ENCODE measurements at regions not wholly inside any gene's neighbourhood (a gene's known extent, or its start where the extent isn't known, plus 50 kb on each side); places are given as distances from the start of the nearest gene placed in this dataset.

DNA sequence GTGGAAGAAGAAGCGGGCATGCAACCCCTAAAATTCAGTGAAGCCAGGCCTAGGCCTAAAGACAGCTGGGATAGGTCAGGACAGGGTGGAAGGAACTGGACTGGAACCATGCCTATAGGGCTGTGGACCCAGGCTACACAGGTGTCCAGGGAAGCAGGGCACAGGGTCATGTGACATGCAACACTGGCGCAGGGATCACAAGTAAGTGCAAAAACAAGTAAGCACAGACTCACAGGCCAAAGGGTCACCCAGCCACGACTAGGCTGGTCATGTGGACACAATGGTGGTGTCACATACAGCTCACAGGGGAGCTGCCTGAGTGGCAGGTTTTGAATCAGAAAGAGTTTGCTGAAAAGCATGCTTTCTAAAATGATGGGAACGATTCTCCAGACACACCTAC is 195.7 kb downstream of the SPTSSA start:
- H3K27ac Mint-ChIP-seq (ENCODE audit: unreplicated experiment), result no peak overlapping the region
- H3K36me3 Mint-ChIP-seq (ENCODE audit: unreplicated experiment), result no peaks in the 10 kb centered on the region

DNA sequence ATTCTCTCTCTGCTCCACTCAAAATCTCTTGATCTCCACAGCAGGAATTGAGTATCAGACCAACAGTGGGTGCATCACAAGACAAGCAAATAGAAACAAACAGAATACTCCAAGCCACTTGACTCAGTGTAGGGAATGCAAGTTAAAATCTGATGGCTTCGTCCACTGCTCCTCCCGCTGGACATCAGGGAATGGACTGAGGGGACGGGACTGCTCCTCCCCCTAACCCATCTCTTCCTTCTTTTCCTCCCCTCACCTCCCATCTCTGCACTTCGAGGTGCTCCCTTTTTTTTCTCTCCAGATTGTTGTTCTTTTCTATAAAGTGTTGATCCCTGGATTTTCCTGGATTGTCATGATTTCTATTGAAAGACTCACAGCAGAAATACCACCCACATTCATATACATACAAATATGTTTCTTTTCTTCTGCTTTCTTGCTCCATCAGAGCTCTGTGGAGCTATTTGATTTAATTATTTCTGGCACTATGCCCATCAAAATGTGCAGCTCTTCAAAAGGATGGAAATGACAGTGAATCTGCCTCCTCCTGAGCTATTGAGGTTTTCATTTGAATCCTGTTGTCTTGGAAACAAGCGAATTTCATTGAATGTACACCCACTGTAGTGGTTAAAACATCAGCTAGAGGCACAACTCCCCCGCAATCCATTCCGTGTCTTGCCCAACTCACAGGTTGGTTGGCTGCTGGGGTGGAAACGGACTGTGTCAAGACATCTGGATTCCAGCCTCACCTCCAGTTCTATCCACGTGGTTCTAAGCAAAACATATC is 199.7 kb downstream of the SPTSSA start:
- Mint-ChIP-seq H3K36me3 (ENCODE audit: unreplicated experiment) (no peaks in the 10 kb centered on the region), H3K9me3 (ENCODE audit: unreplicated experiment) (no peaks in the 10 kb centered on the region), H3K27ac (ENCODE audit: unreplicated experiment) (no peak overlapping the region), H3K4me1 (ENCODE audit: unreplicated experiment) (no peaks in the 10 kb centered on the region), H3K27me3 (ENCODE audit: unreplicated experiment) (peaks cover 27% of the 10 kb centered on the region), H3K4me3 (ENCODE audit: unreplicated experiment) (no peak overlapping the region)
- no peak for DNase-seq (ENCODE audit: extremely low spot score, unreplicated experiment)
- TF ChIP-seq, protein P1, sequence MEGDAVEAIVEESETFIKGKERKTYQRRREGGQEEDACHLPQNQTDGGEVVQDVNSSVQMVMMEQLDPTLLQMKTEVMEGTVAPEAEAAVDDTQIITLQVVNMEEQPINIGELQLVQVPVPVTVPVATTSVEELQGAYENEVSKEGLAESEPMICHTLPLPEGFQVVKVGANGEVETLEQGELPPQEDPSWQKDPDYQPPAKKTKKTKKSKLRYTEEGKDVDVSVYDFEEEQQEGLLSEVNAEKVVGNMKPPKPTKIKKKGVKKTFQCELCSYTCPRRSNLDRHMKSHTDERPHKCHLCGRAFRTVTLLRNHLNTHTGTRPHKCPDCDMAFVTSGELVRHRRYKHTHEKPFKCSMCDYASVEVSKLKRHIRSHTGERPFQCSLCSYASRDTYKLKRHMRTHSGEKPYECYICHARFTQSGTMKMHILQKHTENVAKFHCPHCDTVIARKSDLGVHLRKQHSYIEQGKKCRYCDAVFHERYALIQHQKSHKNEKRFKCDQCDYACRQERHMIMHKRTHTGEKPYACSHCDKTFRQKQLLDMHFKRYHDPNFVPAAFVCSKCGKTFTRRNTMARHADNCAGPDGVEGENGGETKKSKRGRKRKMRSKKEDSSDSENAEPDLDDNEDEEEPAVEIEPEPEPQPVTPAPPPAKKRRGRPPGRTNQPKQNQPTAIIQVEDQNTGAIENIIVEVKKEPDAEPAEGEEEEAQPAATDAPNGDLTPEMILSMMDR (IDR thresholded peaks at IDR 0.05), result no peak

More for the DNA sequence above, 195.7 kb downstream of the SPTSSA start:
- Mint-ChIP-seq H3K9me3 (ENCODE audit: unreplicated experiment) (no peaks in the 10 kb centered on the region), H3K27me3 (ENCODE audit: unreplicated experiment) (peaks cover 25% of the 10 kb centered on the region), H3K4me1 (ENCODE audit: unreplicated experiment) (no peaks in the 10 kb centered on the region), H3K4me3 (ENCODE audit: unreplicated experiment) (no peak overlapping the region)
- DNase-seq (ENCODE audit: extremely low spot score, unreplicated experiment), result no peak
- TF ChIP-seq, protein P1 (IDR thresholded peaks at IDR 0.05), result no peak

DNA sequence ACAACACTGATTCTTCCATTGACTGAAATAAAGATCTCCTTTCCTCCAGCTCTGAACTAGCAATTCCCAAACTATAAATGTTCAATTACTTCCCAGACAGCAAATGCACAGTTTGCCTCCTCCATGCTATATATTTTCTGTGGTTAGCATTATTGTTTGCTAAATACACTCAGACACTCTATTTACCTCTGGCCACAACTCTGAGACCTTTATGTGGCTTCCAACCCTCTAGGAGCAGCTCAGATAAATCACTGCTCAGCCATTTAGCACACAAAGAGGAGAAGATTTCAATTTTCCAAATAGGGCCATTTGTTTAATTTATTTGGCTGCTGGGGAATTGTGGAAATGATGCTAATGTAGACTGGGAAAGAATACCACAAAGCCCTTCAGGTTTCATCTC is 202.0 kb downstream of the SPTSSA start:
- H3K36me3 Mint-ChIP-seq (ENCODE audit: unreplicated experiment), result no peaks in the 10 kb centered on the region
- H3K9me3 Mint-ChIP-seq (ENCODE audit: unreplicated experiment), result no peaks in the 10 kb centered on the region
- peaks cover 28% of the 10 kb centered on the region for H3K27me3 Mint-ChIP-seq (ENCODE audit: unreplicated experiment)
- TF ChIP-seq, protein P1 (IDR thresholded peaks at IDR 0.05), result no peak
- no peak overlapping the region for H3K4me3 Mint-ChIP-seq (ENCODE audit: unreplicated experiment)
- no peak for DNase-seq (ENCODE audit: extremely low spot score, unreplicated experiment)
- H3K27ac Mint-ChIP-seq (ENCODE audit: unreplicated experiment), result no peak overlapping the region
- H3K4me1 Mint-ChIP-seq (ENCODE audit: unreplicated experiment), result no peaks in the 10 kb centered on the region

DNA sequence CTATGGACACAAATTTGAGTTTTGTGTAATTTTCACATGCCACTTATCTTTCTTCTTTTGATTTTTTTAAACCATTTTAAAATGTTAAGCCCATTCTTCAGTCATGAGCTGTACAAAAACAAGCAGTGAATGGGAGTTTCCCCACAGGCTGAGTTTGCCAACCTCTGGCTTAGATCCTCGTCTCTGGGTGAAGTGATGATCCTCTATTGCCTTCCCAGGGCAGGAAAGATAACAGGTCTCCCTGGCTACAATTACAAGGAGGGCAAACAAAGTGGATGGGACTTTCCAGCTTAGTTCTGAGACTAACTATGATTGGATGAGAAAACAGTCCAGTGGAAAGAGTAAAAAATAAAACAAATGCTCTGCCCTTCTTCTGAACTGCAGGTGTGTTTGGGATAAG is 203.7 kb downstream of the SPTSSA start:
- H3K27ac Mint-ChIP-seq (ENCODE audit: unreplicated experiment), result no peak overlapping the region
- no peaks in the 10 kb centered on the region for H3K4me1 Mint-ChIP-seq (ENCODE audit: unreplicated experiment)
- H3K9me3 Mint-ChIP-seq (ENCODE audit: unreplicated experiment), result no peaks in the 10 kb centered on the region
- H3K36me3 Mint-ChIP-seq (ENCODE audit: unreplicated experiment), result no peaks in the 10 kb centered on the region
- no peak for DNase-seq (ENCODE audit: extremely low spot score, unreplicated experiment)
- no peak overlapping the region for H3K4me3 Mint-ChIP-seq (ENCODE audit: unreplicated experiment)
- TF ChIP-seq, protein P1 (IDR thresholded peaks at IDR 0.05), result no peak
- H3K27me3 Mint-ChIP-seq (ENCODE audit: unreplicated experiment), result peaks cover 28% of the 10 kb centered on the region

DNA sequence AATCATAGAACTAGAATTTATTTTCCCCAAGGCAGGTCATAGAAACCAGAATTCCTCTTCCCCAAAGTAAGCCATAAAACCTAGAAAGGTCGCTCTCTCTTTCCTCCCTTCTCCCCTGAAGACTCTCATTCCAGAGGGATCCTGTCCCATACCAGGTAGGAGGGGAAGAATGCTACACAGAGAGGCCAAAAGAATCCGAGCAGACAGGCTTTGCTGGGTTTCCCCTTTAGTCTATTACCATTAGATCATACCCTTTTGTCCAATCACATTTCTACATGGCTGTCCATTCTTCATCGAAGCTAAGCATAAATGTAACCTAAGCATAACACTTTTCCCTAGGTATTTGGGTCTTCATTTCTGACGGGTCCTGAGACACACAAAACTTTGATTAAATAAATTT is 204.5 kb downstream of the SPTSSA start:
- no peak for DNase-seq (ENCODE audit: extremely low spot score, unreplicated experiment)
- H3K9me3 Mint-ChIP-seq (ENCODE audit: unreplicated experiment), result no peaks in the 10 kb centered on the region
- H3K27me3 Mint-ChIP-seq (ENCODE audit: unreplicated experiment), result peaks cover 28% of the 10 kb centered on the region
- no peak overlapping the region for H3K27ac Mint-ChIP-seq (ENCODE audit: unreplicated experiment)
- no peaks in the 10 kb centered on the region for H3K4me1 Mint-ChIP-seq (ENCODE audit: unreplicated experiment)
- TF ChIP-seq, protein P1 (IDR thresholded peaks at IDR 0.05), result no peak
- no peak overlapping the region for H3K4me3 Mint-ChIP-seq (ENCODE audit: unreplicated experiment)
- no peaks in the 10 kb centered on the region for H3K36me3 Mint-ChIP-seq (ENCODE audit: unreplicated experiment)
